ENCODE measurements at regions not wholly inside any gene's neighbourhood (a gene's known extent, or its start where the extent isn't known, plus 50 kb on each side); places are given as distances from the start of the nearest gene placed in this dataset.

- DNase-seq (ENCODE audit: low read depth), result no peak
- no peak overlapping the region for H3K4me3 ChIP-seq (ENCODE audit: low read depth, low read length)
- no peak for TF ChIP-seq CTCF (IDR thresholded peaks at IDR 0.05; ENCODE audit: control insufficient read depth, extremely low read depth, insufficient read depth)
Measured at GRCh38 chr12:58378028-58378427, 436.7 kb downstream of the ATP23 start.

GRCh38 chr12:58381546-58381945 is 440.2 kb downstream of the ATP23 start:
- DNase-seq (ENCODE audit: low read depth), result no peak
- TF ChIP-seq CTCF (IDR thresholded peaks at IDR 0.05; ENCODE audit: control insufficient read depth, extremely low read depth, insufficient read depth), result no peak
- no peak overlapping the region for H3K4me3 ChIP-seq (ENCODE audit: low read depth, low read length)

- DNase-seq (ENCODE audit: low read depth), result no peak
- no peak overlapping the region for H3K4me3 ChIP-seq (ENCODE audit: low read depth, low read length)
- TF ChIP-seq CTCF (IDR thresholded peaks at IDR 0.05; ENCODE audit: control insufficient read depth, extremely low read depth, insufficient read depth), result no peak
Measured at GRCh38 chr12:58384196-58384595, 442.8 kb downstream of the ATP23 start.

GRCh38 chr12:58386136-58386535 is 444.8 kb downstream of the ATP23 start:
- no peak for TF ChIP-seq CTCF (IDR thresholded peaks at IDR 0.05; ENCODE audit: control insufficient read depth, extremely low read depth, insufficient read depth)
- H3K4me3 ChIP-seq (ENCODE audit: low read depth, low read length), result no peak overlapping the region
- DNase-seq (ENCODE audit: low read depth), result no peak

- DNase-seq (ENCODE audit: low read depth), result no peak
- TF ChIP-seq CTCF (IDR thresholded peaks at IDR 0.05; ENCODE audit: control insufficient read depth, extremely low read depth, insufficient read depth), result no peak
- no peak overlapping the region for H3K4me3 ChIP-seq (ENCODE audit: low read depth, low read length)
Measured at GRCh38 chr12:58387199-58387598, 445.8 kb downstream of the ATP23 start.

GRCh38 chr12:58388261-58388660 is 446.9 kb downstream of the ATP23 start:
- no peak for DNase-seq (ENCODE audit: low read depth)
- H3K4me3 ChIP-seq (ENCODE audit: low read depth, low read length), result no peak overlapping the region
- TF ChIP-seq CTCF (IDR thresholded peaks at IDR 0.05; ENCODE audit: control insufficient read depth, extremely low read depth, insufficient read depth), result no peak

- no peak for TF ChIP-seq CTCF (IDR thresholded peaks at IDR 0.05; ENCODE audit: control insufficient read depth, extremely low read depth, insufficient read depth)
- no peak for DNase-seq (ENCODE audit: low read depth)
- H3K4me3 ChIP-seq (ENCODE audit: low read depth, low read length), result no peak overlapping the region
Measured at GRCh38 chr12:58393152-58393551, 451.8 kb downstream of the ATP23 start.
